Kidney (tissue), 13 donors: ENCODE measurements at regions not wholly inside any gene's neighbourhood (a gene's known extent, or its start where the extent isn't known, plus 50 kb on each side); places are given as distances from the start of the nearest gene placed in this dataset.
A peak's percentile ranks its signal among the peaks of the same experiment; 100 is the strongest.

Experiments
- DNase-seq, 5 donors: peaks; one replicate each; pipeline ENCODE4 v3.0.0-alpha.2; 2013 to 2020
- FAIRE-seq: peaks from 2 replicates; lab custom pipeline; 2012; peaks lifted over from hg19 to GRCh38; lab: Jason Lieb, UNC
- H3K27ac ChIP-seq, 2 donors: one replicate each; pipeline ENCODE4 v1.7.0; 2013; ENCODE audit warnings: low read depth in 2 of 2, low read length in 2 of 2, inconsistent platforms in 1 of 2
- H3K27me3 ChIP-seq: one replicate; pipeline ENCODE4 v1.7.1; 2013; ENCODE audit warnings: low read length, inconsistent platforms; ENCODE audit not compliant: control insufficient read depth, insufficient read depth
- H3K36me3 ChIP-seq, 3 donors: one replicate each; pipeline versions ENCODE4 v1.7.0 to v1.7.1; 2013; ENCODE audit warnings: low read length in 3 of 3, control low read depth in 1 of 3, inconsistent platforms in 1 of 3; ENCODE audit not compliant: insufficient read depth in 3 of 3, control insufficient read depth in 2 of 3
- H3K4me1 ChIP-seq, 3 donors: one replicate each; pipeline versions ENCODE4 v1.7.0 to v1.7.1; 2013; ENCODE audit warnings: low read length in 3 of 3, inconsistent platforms in 1 of 3, low read depth in 1 of 3; ENCODE audit not compliant: control insufficient read depth in 2 of 3, insufficient read depth in 2 of 3
- H3K4me3 ChIP-seq, 3 donors: one replicate each; pipeline versions ENCODE4 v1.7.0 to v1.8.1; 2013; ENCODE audit warnings: low read length in 3 of 3, control low read depth in 1 of 3, inconsistent platforms in 1 of 3
- H3K9ac ChIP-seq, 3 donors: one replicate each; pipeline versions ENCODE4 v1.7.0 to v1.7.1; 2013; ENCODE audit warnings: low read length in 3 of 3, control low read depth in 1 of 3, inconsistent platforms in 1 of 3
- H3K9me3 ChIP-seq, 3 donors: one replicate each; pipeline versions ENCODE4 v1.7.0 to v1.7.1; 2013; ENCODE audit warnings: low read length in 3 of 3, control low read depth in 1 of 3, inconsistent platforms in 1 of 3; ENCODE audit not compliant: control insufficient read depth in 2 of 3, insufficient read depth in 1 of 3
- CTCF ChIP-seq: IDR thresholded peaks from 3 replicates; pipeline ENCODE4 v1.5.1; 2012; ENCODE audit warnings: mild to moderate bottlenecking, moderate library complexity, borderline replicate concordance; ENCODE audit not compliant: insufficient read depth; ENCODE audit errors: extremely low read depth
- intact Hi-C: fragments of 100-400 bp; cut with DNase I; formaldehyde crosslinking; loops from one replicate; pipeline ENCODE4 v1.11.1; 2022
- donor health status: control.
- donor health status: control.
- donor health status: control.
- donor health status: control.
- donor health status: control.
- donor health status: DM: yes; HTN: yes; CAD: no.
- donor health status: Normal renal cell carcinoma (clear cell type).

- TF ChIP-seq CTCF = no peak
- Histone ChIP-seq H3K4me1 (no peaks in the 10 kb centered on the region), H3K36me3 (no peaks in the 10 kb centered on the region), H3K9me3 (no peaks in the 10 kb centered on the region), H3K27ac (no peak overlapping the region), H3K27me3 (no peaks in the 10 kb centered on the region), H3K9ac (no peak overlapping the region), H3K4me3 (no peak overlapping the region)
- no peak for DNase-seq
- FAIRE-seq = no peak
- intact Hi-C loops = no loop called here
Measured at GRCh38 chr7:85405016-85405902, 218.4 kb upstream of the SEMA3D start.

- DNase-seq (no peak), FAIRE-seq (no peak)
- no peaks in the 10 kb centered on the region for H3K9me3 ChIP-seq
- no peaks in the 10 kb centered on the region for H3K4me1 ChIP-seq
- intact Hi-C loops = no loop called here
- no peak overlapping the region for H3K27ac ChIP-seq
- TF ChIP-seq CTCF = no peak
- H3K36me3 ChIP-seq = no peaks in the 10 kb centered on the region
- H3K4me3 ChIP-seq = no peak overlapping the region
- no peaks in the 10 kb centered on the region for H3K27me3 ChIP-seq
- no peak overlapping the region for H3K9ac ChIP-seq
Measured at GRCh38 chr7:85396676-85397075, 209.8 kb upstream of the SEMA3D start.

GRCh38 chr7:85392789-85393188 lies 205.9 kb upstream of the SEMA3D start:
- Histone ChIP-seq H3K36me3 (no peaks in the 10 kb centered on the region), H3K4me3 (no peak overlapping the region), H3K27ac (no peak overlapping the region), H3K4me1 (no peaks in the 10 kb centered on the region), H3K27me3 (no peaks in the 10 kb centered on the region), H3K9me3 (no peaks in the 10 kb centered on the region), H3K9ac (no peak overlapping the region)
- DNase-seq (no peak), FAIRE-seq (no peak)
- no peak for TF ChIP-seq CTCF
- intact Hi-C loops = no loop called here

- Histone ChIP-seq H3K9ac (no peak overlapping the region), H3K9me3 (no peaks in the 10 kb centered on the region), H3K4me3 (no peak overlapping the region), H3K27me3 (no peaks in the 10 kb centered on the region), H3K4me1 (no peaks in the 10 kb centered on the region), H3K36me3 (no peaks in the 10 kb centered on the region), H3K27ac (no peak overlapping the region)
- FAIRE-seq (no peak), DNase-seq (peak in 2 of 5 donors; percentile 16 to 20)
- TF ChIP-seq CTCF = no peak
- intact Hi-C loops = no loop called here
Measured at GRCh38 chr7:85392326-85392725, 205.5 kb upstream of the SEMA3D start.
